GM23248 (cell line): ENCODE measurements at regions not wholly inside any gene's neighbourhood (a gene's known extent, or its start where the extent isn't known, plus 50 kb on each side); places are given as distances from the start of the nearest gene placed in this dataset.

Source experiments
- DNase-seq: peaks from one replicate; pipeline ENCODE4 v3.0.0-alpha.2; 2015
- H2AFZ ChIP-seq: fragments of 200-600 bp; sonication (generic); 2 replicates; pipeline ENCODE4 v1.6.1; 2016; ENCODE audit warnings: antibody characterized with exemption
- H3F3A ChIP-seq: fragments of 200-600 bp; sonication (generic); 2 replicates; pipeline ENCODE4 v1.6.1; 2016; ENCODE audit warnings: mild to moderate bottlenecking, antibody characterized with exemption, mixed run types; ENCODE audit not compliant: insufficient read depth
- H3K27ac ChIP-seq: fragments of 200-600 bp; sonication (generic); 2 replicates; pipeline ENCODE4 v1.5.1; 2016; ENCODE audit warnings: mild to moderate bottlenecking
- H3K27me3 ChIP-seq: fragments of 200-600 bp; sonication (generic); replicated peaks from 2 replicates; pipeline ENCODE4 v1.6.1; 2016; ENCODE audit warnings: mild to moderate bottlenecking; ENCODE audit not compliant: insufficient read depth
- H3K36me3 ChIP-seq: fragments of 200-600 bp; sonication (generic); 2 replicates; pipeline ENCODE4 v1.6.1; 2016; ENCODE audit warnings: low read depth, mild to moderate bottlenecking
- H3K4me1 ChIP-seq: fragments of 200-600 bp; sonication (generic); 2 replicates; pipeline ENCODE4 v1.6.1; 2016; ENCODE audit warnings: mild to moderate bottlenecking; ENCODE audit not compliant: insufficient read depth
- H3K4me2 ChIP-seq: fragments of 200-600 bp; sonication (generic); one replicate; pipeline ENCODE4 v1.6.1; 2016; ENCODE audit warnings: mild to moderate bottlenecking; ENCODE audit not compliant: unreplicated experiment
- H3K4me3 ChIP-seq: fragments of 200-600 bp; sonication (generic); 2 replicates; pipeline ENCODE4 v1.5.1; 2016; ENCODE audit warnings: mild to moderate bottlenecking
- H3K79me2 ChIP-seq: fragments of 200-600 bp; sonication (generic); 2 replicates; pipeline ENCODE4 v1.6.1; 2016; ENCODE audit warnings: mild to moderate bottlenecking; ENCODE audit not compliant: insufficient read depth
- H3K9ac ChIP-seq: fragments of 200-600 bp; sonication (generic); 2 replicates; pipeline ENCODE4 v1.6.1; 2016; ENCODE audit warnings: mild to moderate bottlenecking
- H3K9me2 ChIP-seq: fragments of 200-600 bp; sonication (generic); 2 replicates; pipeline ENCODE4 v1.6.1; 2016; ENCODE audit warnings: mixed run types, mild to moderate bottlenecking, moderate library complexity; ENCODE audit not compliant: insufficient read depth
- H3K9me3 ChIP-seq: fragments of 200-600 bp; sonication (generic); one replicate; pipeline ENCODE4 v1.6.1; 2017; ENCODE audit warnings: low read depth
- H4K20me1 ChIP-seq: fragments of 200-600 bp; sonication (generic); 2 replicates; pipeline ENCODE4 v1.6.0; 2016; ENCODE audit not compliant: insufficient read depth
- EZH2 ChIP-seq: fragments of 200-600 bp; sonication (generic); IDR thresholded peaks from 2 replicates; pipeline ENCODE4 v1.6.1; 2018; ENCODE audit warnings: antibody characterized with exemption, mild to moderate bottlenecking; ENCODE audit not compliant: insufficient read depth, poor library complexity, severe bottlenecking
- EZH2phosphoT487 ChIP-seq: fragments of 200-600 bp; sonication (generic); IDR thresholded peaks from 2 replicates; pipeline ENCODE4 v1.6.1; 2018; ENCODE audit warnings: antibody characterized with exemption, moderate library complexity, mild to moderate bottlenecking, low read depth; ENCODE audit not compliant: insufficient read depth
- WGBS, 2 experiments: methylation state at CpG; one replicate each; pipeline ENCODE4 v1.1.6; 2015 to 2017; ENCODE audit warnings: low lambda C conversion rate in 2 of 2, low coverage in 1 of 2; ENCODE audit errors: missing lambda C conversion rate in 2 of 2; 5-methylcytosine and 5-hydroxymethylcytosine counted together
- in situ Hi-C: fragments of 300-500 bp; cut with MboI; formaldehyde crosslinking; loops from 2 replicates; pipeline ENCODE4 v1.15.0; 2020

DNA sequence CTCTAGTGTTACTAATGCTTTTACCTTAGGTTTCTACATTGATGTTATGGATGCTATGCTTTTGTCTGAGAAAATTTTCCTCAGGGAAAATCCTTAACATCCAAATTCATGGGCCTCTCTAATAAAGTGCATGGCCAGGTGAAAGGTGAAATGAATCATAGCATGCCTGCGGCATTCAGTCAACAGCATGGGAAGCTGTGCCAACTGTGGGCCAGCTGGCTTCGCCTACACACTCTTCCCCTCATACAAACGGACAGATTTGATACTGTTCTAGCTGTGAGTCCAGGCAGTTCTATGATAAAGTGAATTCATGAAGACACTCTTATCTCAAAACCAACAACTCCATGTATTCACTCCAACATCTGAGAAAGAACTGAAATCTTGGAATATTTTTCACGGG lies 374.1 kb downstream of the PLK2 start:
- Histone ChIP-seq H3K4me2 (no peak overlapping the region), H3K9me2 (no peaks in the 10 kb centered on the region), H3F3A (no peaks in the 10 kb centered on the region), H4K20me1 (no peaks in the 10 kb centered on the region), H3K9ac (no peak overlapping the region), H3K4me1 (no peaks in the 10 kb centered on the region), H3K27ac (no peak overlapping the region), H3K9me3 (no peaks in the 10 kb centered on the region), H3K36me3 (no peaks in the 10 kb centered on the region), H2AFZ (no peak overlapping the region), H3K27me3 (no peaks in the 10 kb centered on the region), H3K79me2 (no peaks in the 10 kb centered on the region), H3K4me3 (no peak overlapping the region)
- in situ Hi-C loops = no loop called here
- WGBS, 2 experiments = 59 to 60% methylated on average over 4 of the region's 4 CpGs
- DNase-seq = peak; percentile 39
- TF ChIP-seq EZH2 = no peak
- no peak for TF ChIP-seq EZH2phosphoT487

GRCh38 chr5:58081435-58081834 lies 378.5 kb downstream of the PLK2 start:
- H2AFZ ChIP-seq = no peak overlapping the region

GRCh38 chr5:58080573-58080972 lies 379.3 kb downstream of the PLK2 start:
- Histone ChIP-seq H3K36me3 (no peaks in the 10 kb centered on the region), H3K9me2 (no peaks in the 10 kb centered on the region), H3K79me2 (no peaks in the 10 kb centered on the region), H3K27ac (no peak overlapping the region), H3F3A (no peaks in the 10 kb centered on the region), H3K9me3 (no peaks in the 10 kb centered on the region), H3K4me2 (no peak overlapping the region), H3K4me3 (no peak overlapping the region), H3K9ac (no peak overlapping the region), H4K20me1 (no peaks in the 10 kb centered on the region), H2AFZ (no peak overlapping the region), H3K4me1 (no peaks in the 10 kb centered on the region), H3K27me3 (no peaks in the 10 kb centered on the region)
- peak; percentile 21 for DNase-seq
- in situ Hi-C loops = no loop called here
- WGBS, 2 experiments = 10 to 14% methylated on average over 1 of the region's 1 CpG
- TF ChIP-seq EZH2 (no peak), EZH2phosphoT487 (no peak)

More at GRCh38 chr5:58081435-58081834, 378.5 kb downstream of the PLK2 start:
- H4K20me1 ChIP-seq = no peaks in the 10 kb centered on the region
- no peaks in the 10 kb centered on the region for H3K36me3 ChIP-seq
- H3K79me2 ChIP-seq = no peaks in the 10 kb centered on the region
- 71 to 72% methylated on average over 3 of the region's 3 CpGs for WGBS, 2 experiments
- H3F3A ChIP-seq = no peaks in the 10 kb centered on the region
- in situ Hi-C loops = no loop called here
- H3K4me2 ChIP-seq = no peak overlapping the region
- H3K9ac ChIP-seq = no peak overlapping the region
- no peaks in the 10 kb centered on the region for H3K9me2 ChIP-seq
- TF ChIP-seq EZH2phosphoT487 (no peak), EZH2 (no peak)
- H3K9me3 ChIP-seq = no peaks in the 10 kb centered on the region
- no peak overlapping the region for H3K27ac ChIP-seq
- H3K4me3 ChIP-seq = no peak overlapping the region
- DNase-seq = no peak
- H3K4me1 ChIP-seq = no peaks in the 10 kb centered on the region
- no peaks in the 10 kb centered on the region for H3K27me3 ChIP-seq

DNA sequence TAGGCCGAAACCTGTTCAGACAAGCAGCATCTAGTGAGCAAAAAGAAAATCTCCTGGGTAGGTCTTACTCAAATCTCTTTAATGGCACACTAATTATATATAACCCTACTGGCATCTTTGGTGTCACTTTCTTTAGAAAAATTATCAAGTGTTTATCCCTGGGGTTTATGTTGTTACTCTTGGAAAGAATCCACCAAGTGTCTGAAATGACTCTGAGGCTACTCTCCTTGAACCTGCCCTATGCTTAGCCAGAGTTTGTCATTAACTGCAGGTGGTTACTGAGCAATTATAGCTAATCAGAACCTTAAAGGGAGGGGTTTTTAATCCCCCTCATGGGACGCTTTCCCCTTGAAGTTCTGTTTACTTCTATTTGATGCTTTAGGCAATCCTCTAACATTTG lies 381.9 kb downstream of the PLK2 start:
- no peaks in the 10 kb centered on the region for H3K9me3 ChIP-seq
- no peak overlapping the region for H3K4me3 ChIP-seq
- no peaks in the 10 kb centered on the region for H3K9me2 ChIP-seq
- no peaks in the 10 kb centered on the region for H3K79me2 ChIP-seq
- no peak overlapping the region for H3K27ac ChIP-seq
- TF ChIP-seq EZH2phosphoT487 (no peak), EZH2 (no peak)
- H3K4me1 ChIP-seq = no peaks in the 10 kb centered on the region
- H3F3A ChIP-seq = no peaks in the 10 kb centered on the region
- H2AFZ ChIP-seq = no peak overlapping the region
- H3K36me3 ChIP-seq = no peaks in the 10 kb centered on the region
- H4K20me1 ChIP-seq = no peaks in the 10 kb centered on the region
- H3K27me3 ChIP-seq = no peaks in the 10 kb centered on the region
- WGBS, 2 experiments = 88 to 96% methylated on average over 2 of the region's 2 CpGs
- H3K9ac ChIP-seq = no peak overlapping the region
- in situ Hi-C loops = no loop called here
- H3K4me2 ChIP-seq = no peak overlapping the region
- DNase-seq = no peak

DNA sequence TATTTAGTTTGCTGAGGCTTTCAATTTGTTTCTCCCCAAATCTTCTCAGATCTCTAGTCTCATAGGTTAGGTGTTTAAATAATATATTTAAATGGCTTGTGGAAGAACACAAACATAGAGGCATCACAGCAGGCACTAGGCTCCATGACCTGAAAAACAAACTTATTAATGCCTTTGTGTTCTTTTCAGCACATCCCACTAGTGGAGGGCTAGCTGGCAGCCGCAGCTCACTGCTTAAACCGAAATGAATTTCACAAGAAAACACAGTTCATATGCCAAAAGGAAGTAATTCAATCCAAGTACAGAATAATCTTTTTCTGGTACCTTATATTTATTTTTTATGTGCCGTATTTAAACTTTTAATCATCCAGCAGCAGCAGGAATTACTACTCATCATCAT lies 382.5 kb downstream of the PLK2 start:
- no peak overlapping the region; the same call in 1 of the 2 replicates for H2AFZ ChIP-seq
- H3K27ac ChIP-seq = no peak overlapping the region
- no peak overlapping the region for H3K9ac ChIP-seq
- TF ChIP-seq EZH2phosphoT487 (no peak), EZH2 (no peak)
- H4K20me1 ChIP-seq = no peaks in the 10 kb centered on the region
- H3K4me2 ChIP-seq = no peak overlapping the region
- no peak overlapping the region for H3K4me3 ChIP-seq
- H3K27me3 ChIP-seq = no peaks in the 10 kb centered on the region
- H3K9me3 ChIP-seq = no peaks in the 10 kb centered on the region
- H3F3A ChIP-seq = no peaks in the 10 kb centered on the region
- in situ Hi-C loops = no loop called here
- H3K36me3 ChIP-seq = no peaks in the 10 kb centered on the region
- DNase-seq = no peak
- WGBS, 2 experiments = 77 to 79% methylated on average over 3 of the region's 3 CpGs
- H3K9me2 ChIP-seq = no peaks in the 10 kb centered on the region
- no peaks in the 10 kb centered on the region for H3K79me2 ChIP-seq
- H3K4me1 ChIP-seq = no peaks in the 10 kb centered on the region
